ENCODE measurements at regions not wholly inside any gene's neighbourhood (a gene's known extent, or its start where the extent isn't known, plus 50 kb on each side); places are given as distances from the start of the nearest gene placed in this dataset.
"Not testable (repeated sequence)": the region's sequence is repeated elsewhere in the genome, so short reads cannot be mapped to it uniquely, and the experiment has no call there.

GRCh38 chr2:4931721-4932365 lies 760.3 kb upstream of the SOX11 start:
- Histone ChIP-seq H3K4me2 (ENCODE audit: low read length) (no peak overlapping the region), H3K9me2 (replicated peaks; ENCODE audit: control insufficient read depth, low read length) (no peaks in the 10 kb centered on the region), H3K36me3 (ENCODE audit: control insufficient read depth, low read length) (no peaks in the 10 kb centered on the region), H4K20me1 (ENCODE audit: control insufficient read depth, insufficient read depth, low read depth, low read length) (no peaks in the 10 kb centered on the region), H3K27ac (ENCODE audit: low read depth, low read length) (no peak overlapping the region), H3K4me1 (ENCODE audit: control insufficient read depth, low read length) (no peaks in the 10 kb centered on the region), H3K9me3 (ENCODE audit: control insufficient read depth, insufficient read depth, low read length) (no peaks in the 10 kb centered on the region; the same call in 1 of the 2 replicates), H3K27me3 (ENCODE audit: control insufficient read depth, low read length) (no peaks in the 10 kb centered on the region), H3K79me2 (ENCODE audit: control insufficient read depth, low read length) (no peaks in the 10 kb centered on the region), H3F3A (ENCODE audit: control insufficient read depth, insufficient read depth) (no peaks in the 10 kb centered on the region), H3K4me3 (ENCODE audit: low read length) (no peak overlapping the region)
- TF ChIP-seq CTCF (IDR thresholded peaks at IDR 0.05; ENCODE audit: low read depth, low read length, poor library complexity, severe bottlenecking) (no peak), EZH2phosphoT487 (IDR thresholded peaks at IDR 0.05; ENCODE audit: borderline replicate concordance, low read length) (no peak)

- H3K9me3 ChIP-seq (ENCODE audit: control insufficient read depth, insufficient read depth, low read length); H3F3A ChIP-seq (ENCODE audit: control insufficient read depth, insufficient read depth); H3K79me2 ChIP-seq (ENCODE audit: control insufficient read depth, low read length); H3K4me2 ChIP-seq (ENCODE audit: low read length); H3K27me3 ChIP-seq (ENCODE audit: control insufficient read depth, low read length); H4K20me1 ChIP-seq (ENCODE audit: control insufficient read depth, insufficient read depth, low read depth, low read length); H3K4me3 ChIP-seq (ENCODE audit: low read length); H3K4me1 ChIP-seq (ENCODE audit: control insufficient read depth, low read length); H3K9me2 ChIP-seq (replicated peaks; ENCODE audit: control insufficient read depth, low read length); H3K36me3 ChIP-seq (ENCODE audit: control insufficient read depth, low read length); H3K27ac ChIP-seq (ENCODE audit: low read depth, low read length): not testable (repeated sequence)
Measured at GRCh38 chr2:4935291-4935690, 756.9 kb upstream of the SOX11 start.

GRCh38 chr2:4937550-4937949 lies 754.6 kb upstream of the SOX11 start:
- H3K4me2 ChIP-seq (ENCODE audit: low read length), result no peak overlapping the region

More at GRCh38 chr2:4937550-4937949, 754.6 kb upstream of the SOX11 start:
- Histone ChIP-seq H3F3A (ENCODE audit: control insufficient read depth, insufficient read depth) (no peaks in the 10 kb centered on the region), H4K20me1 (ENCODE audit: control insufficient read depth, insufficient read depth, low read depth, low read length) (no peaks in the 10 kb centered on the region), H3K9me3 (ENCODE audit: control insufficient read depth, insufficient read depth, low read length) (peaks cover 6% of the 10 kb centered on the region; the same call in 1 of the 2 replicates), H3K4me3 (ENCODE audit: low read length) (no peak overlapping the region), H3K36me3 (ENCODE audit: control insufficient read depth, low read length) (no peaks in the 10 kb centered on the region), H3K79me2 (ENCODE audit: control insufficient read depth, low read length) (no peaks in the 10 kb centered on the region), H3K27ac (ENCODE audit: low read depth, low read length) (no peak overlapping the region), H3K9me2 (replicated peaks; ENCODE audit: control insufficient read depth, low read length) (no peaks in the 10 kb centered on the region), H3K27me3 (ENCODE audit: control insufficient read depth, low read length) (no peaks in the 10 kb centered on the region), H3K4me1 (ENCODE audit: control insufficient read depth, low read length) (no peaks in the 10 kb centered on the region)
- no peak for TF ChIP-seq CTCF (IDR thresholded peaks at IDR 0.05; ENCODE audit: low read depth, low read length, poor library complexity, severe bottlenecking)
- no peak for TF ChIP-seq EZH2phosphoT487 (IDR thresholded peaks at IDR 0.05; ENCODE audit: borderline replicate concordance, low read length)
